HCT116 (cell line): ENCODE measurements at regions not wholly inside any gene's neighbourhood (a gene's known extent, or its start where the extent isn't known, plus 50 kb on each side); places are given as distances from the start of the nearest gene placed in this dataset.

ENCODE experiments used
- CEBPB ChIP-seq: IDR thresholded peaks from 2 replicates; pipeline ENCODE4 v1.6.1; 2012; ENCODE audit warnings: low read depth
- CTCF ChIP-seq, 3 experiments: fragments of 200-600 bp in 1 of 3; sonication (generic) in 1 of 3; IDR thresholded peaks in 2 of 3; conservative IDR thresholded peaks in 1 of 3; 2 replicates each; pipeline ENCODE4 v1.5.1; 2012 to 2017; ENCODE audit warnings: low read depth in 2 of 3, low read length in 2 of 3, antibody characterized with exemption in 1 of 3, borderline replicate concordance in 1 of 3, control low read depth in 1 of 3, mild to moderate bottlenecking in 1 of 3, mixed read lengths in 1 of 3, mixed run types in 1 of 3, moderate library complexity in 1 of 3; ENCODE audit not compliant: insufficient read depth in 1 of 3
- EZH2 ChIP-seq: fragments of 200-600 bp; sonication (generic); IDR thresholded peaks from 2 replicates; pipeline ENCODE4 v1.6.1; 2017; ENCODE audit warnings: antibody characterized with exemption, mixed run types
- EZH2phosphoT487 ChIP-seq: fragments of 200-600 bp; IDR thresholded peaks from 2 replicates; pipeline ENCODE4 v1.6.1; 2018; ENCODE audit warnings: antibody characterized with exemption, borderline replicate concordance
- POLR2A ChIP-seq: IDR thresholded peaks from 2 replicates; pipeline ENCODE4 v1.7.0; 2011; ENCODE audit warnings: borderline replicate concordance; ENCODE audit not compliant: insufficient read depth, insufficient read length; ENCODE audit errors: extremely low read depth
- POLR2AphosphoS5 ChIP-seq: IDR thresholded peaks from 2 replicates; pipeline ENCODE4 v1.6.1; 2011; ENCODE audit warnings: mild to moderate bottlenecking, low read depth, low read length, moderate library complexity
- RAD21 ChIP-seq: IDR thresholded peaks from 2 replicates; pipeline ENCODE4 v1.6.1; 2012; ENCODE audit warnings: low read depth, mild to moderate bottlenecking
- REST ChIP-seq: IDR thresholded peaks from 2 replicates; pipeline ENCODE4 v1.6.1; 2012; ENCODE audit warnings: low read depth
- SIN3A ChIP-seq: IDR thresholded peaks from 2 replicates; pipeline ENCODE4 v1.6.1; 2012; ENCODE audit warnings: low read depth
- SP1 ChIP-seq: IDR thresholded peaks from 2 replicates; pipeline ENCODE4 v1.6.1; 2012; ENCODE audit warnings: low read depth
- TCF7L2 ChIP-seq: IDR thresholded peaks from 2 replicates; pipeline ENCODE4 v1.7.0; 2011; ENCODE audit warnings: borderline replicate concordance, inconsistent platforms; ENCODE audit not compliant: insufficient read depth, insufficient read length; ENCODE audit errors: extremely low read depth
- ZNF274 ChIP-seq: fragments of 200-500 bp; sonication (Bioruptor generic); IDR thresholded peaks from 2 replicates; pipeline ENCODE4 v1.6.1; 2014; ENCODE audit warnings: mild to moderate bottlenecking, low read depth, low read length, inconsistent platforms

- TF ChIP-seq SP1 (no peak), POLR2AphosphoS5 (no peak), TCF7L2 (no peak), ZNF274 (no peak), CTCF (IDR thresholded peaks at IDR 0.05 in 2 of 3, conservative IDR thresholded peaks at IDR 0.05 in 1 of 3; ENCODE audit: borderline replicate concordance in 1 of 3, insufficient read depth in 1 of 3, low read depth in 2 of 3, low read length in 2 of 3) (no peak), POLR2A (no peak), CEBPB (no peak), RAD21 (no peak), EZH2 (no peak), SIN3A (no peak), REST (no peak), EZH2phosphoT487 (no peak)
These were observed 138.6 kb downstream of the DLL1 start for GRCh38 chr6:170152124-170152926.
